ENCODE measurements at regions not wholly inside any gene's neighbourhood (a gene's known extent, or its start where the extent isn't known, plus 50 kb on each side); places are given as distances from the start of the nearest gene placed in this dataset.

DNA sequence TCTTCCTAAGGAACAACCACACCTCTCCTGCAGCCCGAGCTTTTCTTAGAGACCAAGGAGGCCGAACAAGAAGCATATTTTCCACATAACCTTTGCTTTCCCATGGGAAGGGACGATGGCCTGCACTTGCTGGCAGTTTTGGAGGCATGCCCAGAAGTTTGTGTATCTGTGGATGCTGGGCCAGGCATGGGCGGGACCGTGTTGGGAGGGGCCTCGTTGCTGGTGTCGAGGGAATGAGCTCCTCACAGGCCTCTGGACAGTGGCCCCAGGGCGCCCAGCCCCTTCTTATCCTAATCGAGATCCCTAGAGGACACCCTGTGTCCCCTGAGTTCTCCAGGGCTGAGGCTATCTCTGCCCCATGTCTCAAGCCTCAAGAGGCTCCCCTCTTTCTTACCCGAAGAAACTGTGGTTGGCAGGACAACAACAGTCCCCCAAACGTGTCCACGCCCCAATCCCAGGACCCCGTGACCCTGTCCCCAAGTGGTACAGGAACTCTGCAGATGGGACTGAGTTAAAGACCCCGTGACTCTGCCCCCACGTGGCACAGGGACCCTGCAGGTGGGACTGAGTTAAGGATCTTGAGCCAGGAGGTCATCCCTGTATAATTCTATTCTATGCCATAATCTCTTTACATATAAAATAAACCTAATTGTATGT lies 99.5 kb upstream of the BHLHE23 start:
- DNase-seq (ENCODE audit: low read depth, low spot score) = no peak
- no peak overlapping the region for H3K9ac ChIP-seq (ENCODE audit: insufficient read length)
- no peak for TF ChIP-seq FOXP2 (optimal IDR thresholded peaks at IDR 0.05; ENCODE audit: control extremely low read depth, extremely low read length, insufficient read depth)
- TF ChIP-seq POLR2AphosphoS5 (IDR thresholded peaks at IDR 0.05; ENCODE audit: borderline replicate concordance, low read depth, low read length) = no peak
- no peak for TF ChIP-seq EZH2 (IDR thresholded peaks at IDR 0.05)
- no peak overlapping the region for H3K27ac ChIP-seq
- no peak overlapping the region for H3K4me3 ChIP-seq
- H3K36me3 ChIP-seq (ENCODE audit: insufficient read depth, low read length) = no peaks in the 10 kb centered on the region
- H3K9me3 ChIP-seq (ENCODE audit: low read depth, low read length) = no peaks in the 10 kb centered on the region

DNA sequence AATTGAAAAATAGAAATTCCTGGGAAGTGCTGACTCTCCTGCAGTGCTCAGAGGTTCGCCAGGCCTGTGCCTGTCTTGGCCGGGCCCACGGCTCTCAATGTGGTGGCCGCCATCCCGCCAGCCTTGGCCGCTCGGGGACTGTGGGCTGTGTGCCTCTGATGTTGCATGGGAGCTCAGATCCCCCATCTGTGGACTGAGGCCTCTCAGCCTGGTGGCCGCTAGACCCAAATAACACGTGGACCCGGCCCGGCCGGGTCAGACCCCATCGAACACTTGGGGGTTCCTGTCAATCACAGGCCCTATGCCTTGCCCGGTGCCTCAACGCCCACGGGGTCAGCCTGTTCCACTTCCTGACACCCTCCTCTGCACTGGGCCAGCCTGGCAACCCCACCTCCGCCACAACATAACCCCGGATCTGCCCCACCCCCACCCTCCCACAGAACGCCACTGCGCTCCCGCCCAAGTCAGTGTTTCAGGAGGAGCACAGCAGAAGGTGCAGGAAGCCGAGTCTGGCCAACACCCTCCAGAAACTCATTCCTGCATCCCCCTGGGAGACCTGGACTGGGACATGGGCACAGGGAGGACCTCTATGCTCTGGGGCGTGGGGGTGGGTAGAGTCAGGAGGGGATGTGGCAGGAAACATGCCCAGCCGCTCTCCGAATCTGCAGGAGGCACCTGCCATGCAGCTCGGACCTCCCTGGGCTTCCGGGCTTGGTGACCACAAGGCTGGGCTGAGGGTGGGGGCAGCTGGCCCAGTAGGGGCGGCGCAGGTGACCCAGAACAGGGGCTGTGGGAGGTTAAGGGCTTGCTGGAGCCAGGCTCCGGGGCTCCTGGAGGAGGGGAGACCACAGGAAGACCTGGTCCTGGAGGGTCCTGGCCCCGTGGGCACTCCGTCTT lies 98.7 kb upstream of the BHLHE23 start:
- no peak overlapping the region for H3K27ac ChIP-seq
- no peak for DNase-seq (ENCODE audit: low read depth, low spot score)
- no peak overlapping the region for H3K4me3 ChIP-seq
- no peaks in the 10 kb centered on the region for H3K36me3 ChIP-seq (ENCODE audit: insufficient read depth, low read length)
- no peaks in the 10 kb centered on the region for H3K9me3 ChIP-seq (ENCODE audit: low read depth, low read length)
- TF ChIP-seq POLR2AphosphoS5 (IDR thresholded peaks at IDR 0.05; ENCODE audit: borderline replicate concordance, low read depth, low read length) (no peak), EZH2 (IDR thresholded peaks at IDR 0.05) (no peak), FOXP2 (optimal IDR thresholded peaks at IDR 0.05; ENCODE audit: control extremely low read depth, extremely low read length, insufficient read depth) (no peak)
- H3K9ac ChIP-seq (ENCODE audit: insufficient read length) = no peak overlapping the region

DNA sequence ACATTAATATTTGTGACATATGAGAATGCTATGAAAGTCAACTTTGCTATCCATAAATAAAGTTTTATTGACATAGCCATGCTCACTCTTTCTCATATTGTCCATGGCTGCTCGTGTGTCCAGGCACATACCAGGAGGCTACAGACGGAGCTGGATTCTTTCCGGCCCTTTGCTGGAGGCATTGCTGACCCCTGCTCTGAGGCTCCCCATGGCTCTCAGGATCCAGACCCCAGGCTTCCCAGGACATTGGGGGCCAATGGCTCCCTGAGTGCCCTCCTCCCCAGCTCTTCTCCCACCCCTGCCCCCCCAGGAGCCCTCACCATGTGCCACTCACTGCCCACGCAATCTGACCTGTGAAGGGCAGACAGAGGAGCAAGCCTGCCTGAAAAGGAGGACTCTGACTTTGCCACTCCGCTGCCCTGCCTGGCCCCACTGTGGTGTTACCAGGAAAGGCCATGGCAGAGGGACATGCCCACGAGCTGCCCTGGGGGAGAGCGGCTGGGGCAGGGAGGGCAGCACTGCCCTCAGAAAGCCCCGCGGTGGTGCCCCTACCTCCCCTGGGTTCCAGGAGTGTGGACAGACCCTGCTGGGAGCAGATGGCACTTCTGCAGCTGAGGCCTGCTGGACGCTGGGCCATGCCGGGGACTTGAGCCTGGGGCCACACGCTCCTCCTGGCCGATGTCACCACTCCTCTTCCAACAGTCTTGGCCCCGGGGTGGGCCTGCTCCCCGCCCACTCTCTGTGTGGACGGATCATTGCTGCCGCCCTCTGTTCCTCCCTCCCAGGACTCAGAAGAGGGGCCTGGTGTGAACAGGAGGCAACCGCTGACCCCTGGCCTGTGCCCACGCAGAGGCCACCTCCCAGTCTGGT lies 97.8 kb upstream of the BHLHE23 start:
- DNase-seq (ENCODE audit: low read depth, low spot score) = no peak
- H3K36me3 ChIP-seq (ENCODE audit: insufficient read depth, low read length) = no peaks in the 10 kb centered on the region
- H3K4me3 ChIP-seq = no peak overlapping the region
- H3K27ac ChIP-seq = no peak overlapping the region
- no peaks in the 10 kb centered on the region for H3K9me3 ChIP-seq (ENCODE audit: low read depth, low read length)
- no peak overlapping the region for H3K9ac ChIP-seq (ENCODE audit: insufficient read length)
- TF ChIP-seq EZH2 (IDR thresholded peaks at IDR 0.05) = no peak
- TF ChIP-seq FOXP2 (optimal IDR thresholded peaks at IDR 0.05; ENCODE audit: control extremely low read depth, extremely low read length, insufficient read depth) = no peak
- no peak for TF ChIP-seq POLR2AphosphoS5 (IDR thresholded peaks at IDR 0.05; ENCODE audit: borderline replicate concordance, low read depth, low read length)

DNA sequence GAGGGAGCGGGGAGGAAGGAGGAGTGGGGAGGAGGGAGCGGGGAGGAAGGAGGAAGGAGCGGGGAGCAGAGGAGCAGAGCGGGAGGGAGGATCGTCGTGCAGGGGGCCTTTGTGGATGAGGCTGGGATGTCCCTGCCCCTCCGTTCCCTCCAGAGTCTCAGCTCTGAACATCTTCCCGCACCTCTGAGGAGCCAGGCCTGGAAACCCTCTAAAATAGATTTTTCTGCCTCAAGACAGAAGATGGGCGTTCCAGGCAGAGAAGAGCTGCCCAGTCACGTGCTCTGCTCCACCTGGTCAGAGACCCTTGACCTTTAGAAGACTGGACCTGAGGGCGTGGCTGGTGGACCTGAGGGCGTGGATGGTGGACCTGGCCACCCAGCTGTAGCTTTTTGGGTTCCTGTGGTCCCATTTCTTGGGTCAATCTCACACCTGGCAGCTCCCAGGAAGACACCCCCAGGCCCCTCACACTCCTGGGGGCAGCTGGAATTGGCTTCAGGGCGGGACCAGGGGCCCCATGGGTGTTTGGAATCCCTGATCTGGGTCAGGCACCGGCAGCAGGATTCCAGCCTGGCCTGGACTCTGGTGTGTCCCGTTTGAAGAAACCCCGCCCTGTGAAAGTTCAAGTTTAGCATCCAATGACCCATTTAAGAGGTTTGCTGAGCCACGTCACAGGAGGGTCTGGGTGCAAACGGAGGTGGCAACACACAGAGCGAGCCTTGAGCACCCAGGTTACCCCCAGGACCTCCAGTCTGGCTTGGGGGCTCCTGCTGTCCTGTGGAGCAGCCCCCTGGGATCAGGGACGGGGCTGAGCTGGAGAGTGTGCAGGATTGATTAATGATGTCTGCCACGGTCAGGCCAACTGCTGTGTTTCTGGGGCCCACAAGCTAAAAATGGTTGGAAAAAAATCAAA lies 96.9 kb upstream of the BHLHE23 start:
- no peak for TF ChIP-seq POLR2AphosphoS5 (IDR thresholded peaks at IDR 0.05; ENCODE audit: borderline replicate concordance, low read depth, low read length)
- TF ChIP-seq FOXP2 (optimal IDR thresholded peaks at IDR 0.05; ENCODE audit: control extremely low read depth, extremely low read length, insufficient read depth) = no peak
- TF ChIP-seq EZH2 (IDR thresholded peaks at IDR 0.05) = no peak
- Histone ChIP-seq H3K4me3 (no peak overlapping the region), H3K36me3 (ENCODE audit: insufficient read depth, low read length) (no peaks in the 10 kb centered on the region), H3K9me3 (ENCODE audit: low read depth, low read length) (no peaks in the 10 kb centered on the region), H3K9ac (ENCODE audit: insufficient read length) (no peak overlapping the region), H3K27ac (no peak overlapping the region)
- no peak for DNase-seq (ENCODE audit: low read depth, low spot score)

DNA sequence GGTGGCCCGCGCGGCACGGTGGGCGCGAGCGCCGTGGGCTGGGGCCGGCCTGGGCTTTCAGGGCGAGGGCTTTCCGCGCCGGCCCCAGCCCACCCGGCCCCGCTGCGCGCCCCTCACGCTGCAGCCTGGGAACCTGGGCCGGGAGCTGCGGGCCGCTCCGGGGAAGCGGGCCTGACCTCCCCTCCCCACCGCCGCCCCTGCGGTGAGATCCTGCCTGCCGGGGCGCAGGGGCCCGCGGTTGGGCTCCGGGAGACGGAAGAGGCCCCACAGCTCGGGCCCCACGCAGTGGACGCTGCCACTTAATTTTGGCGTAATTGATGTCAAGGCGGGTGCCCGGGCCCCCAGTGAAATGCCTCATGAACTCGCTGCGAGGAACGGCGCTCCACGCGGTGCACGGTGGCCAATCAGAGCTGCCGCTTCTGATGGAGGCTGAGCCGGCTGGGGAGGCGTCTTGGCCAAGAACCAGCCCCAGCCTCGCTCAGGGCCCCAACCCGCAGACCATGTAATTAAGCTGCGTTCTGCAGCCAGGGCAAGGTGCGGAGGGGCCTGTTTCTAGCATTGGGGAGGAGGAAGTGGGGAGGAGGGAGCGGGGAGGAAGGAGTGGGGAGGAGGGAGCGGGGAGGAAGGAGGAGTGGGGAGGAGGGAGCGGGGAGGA lies 96.1 kb upstream of the BHLHE23 start:
- no peak overlapping the region for H3K9ac ChIP-seq (ENCODE audit: insufficient read length)
- no peaks in the 10 kb centered on the region for H3K36me3 ChIP-seq (ENCODE audit: insufficient read depth, low read length)
- no peak overlapping the region for H3K4me3 ChIP-seq
- H3K27ac ChIP-seq = no peak overlapping the region
- H3K9me3 ChIP-seq (ENCODE audit: low read depth, low read length) = no peaks in the 10 kb centered on the region
- DNase-seq (ENCODE audit: low read depth, low spot score) = no peak
- TF ChIP-seq POLR2AphosphoS5 (IDR thresholded peaks at IDR 0.05; ENCODE audit: borderline replicate concordance, low read depth, low read length) (no peak), FOXP2 (optimal IDR thresholded peaks at IDR 0.05; ENCODE audit: control extremely low read depth, extremely low read length, insufficient read depth) (no peak), EZH2 (IDR thresholded peaks at IDR 0.05) (no peak)

DNA sequence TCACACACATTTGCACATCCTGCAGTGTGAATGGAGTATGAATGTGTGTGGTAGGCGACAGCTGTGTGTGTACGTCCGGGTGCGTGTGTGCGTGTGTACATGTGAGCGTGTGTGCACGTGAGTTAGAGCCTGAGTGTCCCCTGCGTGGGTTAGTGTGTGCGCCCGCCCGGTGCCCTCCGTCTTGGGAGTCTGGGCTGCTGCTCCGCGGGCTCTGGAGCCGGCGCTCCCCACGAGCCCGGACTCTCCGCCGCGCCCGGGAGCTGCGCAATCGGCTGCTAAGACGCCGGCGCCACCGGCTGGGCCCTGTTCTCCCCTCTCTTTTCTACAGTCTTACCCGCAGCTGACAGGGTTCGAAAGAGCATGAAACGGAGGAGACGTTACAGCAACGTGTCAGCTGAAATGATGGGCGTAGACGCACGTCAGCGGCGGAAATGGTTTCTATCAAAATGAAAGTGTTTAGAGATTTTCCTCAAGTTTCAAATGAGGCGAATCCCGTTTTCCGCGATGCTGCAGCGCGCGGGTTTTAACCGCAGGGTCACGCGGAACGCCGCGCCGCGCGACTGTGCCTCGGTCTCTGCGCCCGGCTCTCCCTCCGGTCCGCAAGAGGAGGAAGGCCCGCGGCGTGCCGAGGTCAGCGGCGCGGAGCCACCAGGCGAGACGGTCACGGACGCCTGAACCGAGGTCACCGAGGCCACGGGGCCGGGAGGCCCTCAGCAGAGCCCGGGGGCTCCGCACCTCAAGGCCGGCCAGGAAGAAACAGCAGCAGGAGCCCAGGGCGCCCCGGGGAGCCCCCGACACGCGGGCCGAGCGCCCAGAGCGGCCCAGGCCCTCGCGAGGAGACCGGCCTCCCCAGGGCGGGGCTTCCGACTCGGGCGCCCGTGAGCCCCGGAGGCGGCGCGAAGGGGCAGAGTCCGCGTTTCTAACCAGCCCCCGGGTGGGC lies 95.3 kb upstream of the BHLHE23 start:
- Histone ChIP-seq H3K27ac (no peak overlapping the region), H3K9me3 (ENCODE audit: low read depth, low read length) (no peaks in the 10 kb centered on the region), H3K4me3 (peak overlapping the region; percentile 22; the same call in 1 of the 2 replicates), H3K9ac (ENCODE audit: insufficient read length) (no peak overlapping the region), H3K36me3 (ENCODE audit: insufficient read depth, low read length) (no peaks in the 10 kb centered on the region)
- no peak for DNase-seq (ENCODE audit: low read depth, low spot score)
- TF ChIP-seq FOXP2 (optimal IDR thresholded peaks at IDR 0.05; ENCODE audit: control extremely low read depth, extremely low read length, insufficient read depth) = no peak
- peak; percentile 54 for TF ChIP-seq EZH2 (IDR thresholded peaks at IDR 0.05)

Measured in SK-N-MC (cell line).